Gastrocnemius medialis (tissue), 4 donors: ENCODE measurements at regions not wholly inside any gene's neighbourhood (a gene's known extent, or its start where the extent isn't known, plus 50 kb on each side); places are given as distances from the start of the nearest gene placed in this dataset.

ENCODE experiments used
- ATAC-seq, 2 donors: fragments of 150-250 bp; one replicate each; pipeline ENCODE4 v1.9.1; 2016
- DNase-seq, 2 donors: peaks; one replicate each; pipeline ENCODE4 v3.0.0-alpha.2; 2019
- H3K27ac ChIP-seq, 4 donors: fragments of 200-600 bp; sonication (generic); 1 replicate in 1 of 4; 2 replicates in 3 of 4; pipeline ENCODE4 v1.5.1; 2016 to 2018; ENCODE audit warnings: mild to moderate bottlenecking in 2 of 4, moderate library complexity in 1 of 4
- H3K27me3 ChIP-seq, 3 donors: fragments of 200-600 bp; sonication (generic) in 2 of 3; 1 replicate in 1 of 3; 2 replicates in 2 of 3; pipeline versions ENCODE4 v1.5.1 to v1.6.0; 2016 to 2019; ENCODE audit warnings: mild to moderate bottlenecking in 1 of 3, moderate library complexity in 1 of 3
- H3K36me3 ChIP-seq, 2 donors: fragments of 200-600 bp; sonication (generic) in 1 of 2; one replicate each; pipeline ENCODE4 v1.5.1; 2017 to 2018
- H3K4me1 ChIP-seq, 2 donors: fragments of 200-600 bp; sonication (generic) in 1 of 2; one replicate each; pipeline ENCODE4 v1.5.1; 2016 to 2017; ENCODE audit warnings: mild to moderate bottlenecking in 2 of 2
- H3K4me3 ChIP-seq, 4 donors: fragments of 200-600 bp; sonication (generic) in 3 of 4; 1 replicate in 1 of 4; 2 replicates in 3 of 4; pipeline ENCODE4 v1.5.1; 2016 to 2019; ENCODE audit warnings: mild to moderate bottlenecking in 2 of 4
- H3K9me3 ChIP-seq, 3 donors: fragments of 200-600 bp; sonication (generic) in 2 of 3; 1 replicate in 1 of 3; 2 replicates in 2 of 3; pipeline ENCODE4 v1.5.1; 2016 to 2019
- CTCF ChIP-seq, 5 experiments: fragments of 450-650 bp in 3 of 5; fragments of 200-600 bp in 2 of 5; sonication (generic) in 2 of 5; IDR thresholded peaks in 4 of 5; conservative IDR thresholded peaks in 1 of 5; 1 replicate in 4 of 5; 2 replicates in 1 of 5; pipeline ENCODE4 v1.5.1; 2016 to 2019; ENCODE audit warnings: antibody characterized with exemption in 5 of 5, mild to moderate bottlenecking in 3 of 5, moderate library complexity in 3 of 5
- POLR2A ChIP-seq, 2 donors: fragments of 450-650 bp; IDR thresholded peaks; one replicate each; pipeline ENCODE4 v1.6.1; 2017; ENCODE audit warnings: antibody characterized with exemption in 2 of 2, mild to moderate bottlenecking in 2 of 2, moderate library complexity in 2 of 2
- in situ Hi-C, 4 donors: fragments of 200-750 bp; cut with MboI; loops; one replicate each; pipeline versions ENCODE4 v1.15.0 to v1.8.0; 2017; ENCODE audit warnings: low sequenced_read_pairs in 4 of 4
- intact Hi-C: fragments of 100-400 bp; cut with DNase I; formaldehyde crosslinking; loops from one replicate; pipeline ENCODE4 v1.15.1; 2023; ENCODE audit warnings: low total_unique reads

GRCh38 chr1:78222960-78223358, 177.2 kb downstream of the GIPC2 start:
- Histone ChIP-seq H3K36me3 (no peaks in the 10 kb centered on the region), H3K4me1 (no peaks in the 10 kb centered on the region), H3K9me3 (no peaks in the 10 kb centered on the region), H3K27me3 (no peaks in the 10 kb centered on the region), H3K4me3 (no peak overlapping the region), H3K27ac (no peak overlapping the region)
- intact Hi-C loops (no loop called here), in situ Hi-C loops (no loop called here)
- ATAC-seq (no peak), DNase-seq (no peak)
- TF ChIP-seq POLR2A (IDR thresholded peaks at IDR 0.05) (no peak), CTCF (IDR thresholded peaks at IDR 0.05 in 4 of 5, conservative IDR thresholded peaks at IDR 0.05 in 1 of 5) (no peak)

- Histone ChIP-seq H3K36me3 (no peaks in the 10 kb centered on the region), H3K27me3 (no peaks in the 10 kb centered on the region), H3K4me1 (no peaks in the 10 kb centered on the region), H3K4me3 (no peak overlapping the region), H3K9me3 (no peaks in the 10 kb centered on the region), H3K27ac (no peak overlapping the region)
- intact Hi-C loops: no loop called here
- ATAC-seq (no peak), DNase-seq (no peak)
- no peak for TF ChIP-seq CTCF (IDR thresholded peaks at IDR 0.05 in 4 of 5, conservative IDR thresholded peaks at IDR 0.05 in 1 of 5)
- TF ChIP-seq POLR2A (IDR thresholded peaks at IDR 0.05): no peak
- in situ Hi-C loops: no loop called here
Observed at GRCh38 chr1:78223417-78224215, 177.8 kb downstream of the GIPC2 start.

GRCh38 chr1:78224246-78224785, 178.6 kb downstream of the GIPC2 start:
- no peak for ATAC-seq
- DNase-seq: no peak
- intact Hi-C loops (no loop called here), in situ Hi-C loops (no loop called here)
- Histone ChIP-seq H3K9me3 (no peaks in the 10 kb centered on the region), H3K4me1 (no peaks in the 10 kb centered on the region), H3K27me3 (no peaks in the 10 kb centered on the region), H3K36me3 (no peaks in the 10 kb centered on the region), H3K27ac (no peak overlapping the region), H3K4me3 (no peak overlapping the region)
- TF ChIP-seq CTCF (IDR thresholded peaks at IDR 0.05 in 4 of 5, conservative IDR thresholded peaks at IDR 0.05 in 1 of 5): no peak
- TF ChIP-seq POLR2A (IDR thresholded peaks at IDR 0.05): no peak

DNA sequence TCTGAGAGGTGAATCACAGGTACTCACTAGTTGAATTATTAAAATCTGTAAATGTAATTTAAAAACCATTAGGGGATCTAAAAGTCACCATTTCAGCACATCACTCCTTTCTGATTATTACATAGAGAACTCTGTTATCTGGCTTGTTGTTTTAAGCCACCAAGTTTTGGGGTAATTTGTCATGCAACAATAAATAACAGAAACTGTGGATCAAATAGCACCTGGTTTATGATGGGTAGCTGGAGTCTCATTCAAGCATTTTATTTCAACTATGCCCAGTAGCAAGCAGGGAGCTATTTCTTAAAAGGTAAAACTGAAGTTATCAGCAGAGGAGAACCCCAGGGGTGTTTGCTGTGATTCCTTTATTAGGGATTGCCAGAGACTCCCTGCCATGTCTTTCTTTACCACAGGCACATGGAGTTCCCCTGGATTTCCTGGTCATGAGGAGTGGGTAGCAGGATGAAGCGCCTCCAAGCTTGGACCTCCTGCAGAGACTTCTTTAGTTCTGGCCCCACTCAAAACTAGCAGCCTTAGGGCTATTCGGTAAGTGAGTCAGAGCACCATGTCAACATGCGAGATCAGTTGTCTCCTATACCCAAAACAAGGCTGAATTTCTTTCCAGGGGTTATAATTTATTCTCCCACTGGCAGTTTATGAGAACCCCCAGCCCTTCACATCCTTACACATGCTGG, 179.2 kb downstream of the GIPC2 start:
- intact Hi-C loops (no loop called here), in situ Hi-C loops (no loop called here)
- TF ChIP-seq CTCF (IDR thresholded peaks at IDR 0.05 in 4 of 5, conservative IDR thresholded peaks at IDR 0.05 in 1 of 5) (no peak), POLR2A (IDR thresholded peaks at IDR 0.05) (no peak)
- Histone ChIP-seq H3K27me3 (no peaks in the 10 kb centered on the region), H3K4me3 (no peak overlapping the region), H3K4me1 (peaks cover 0 to 2% of the 10 kb centered on the region in 2 donors), H3K27ac (no peak overlapping the region), H3K36me3 (no peaks in the 10 kb centered on the region), H3K9me3 (no peaks in the 10 kb centered on the region)
- DNase-seq (no peak), ATAC-seq (no peak)
